GM10266 (cell line): ENCODE measurements at regions not wholly inside any gene's neighbourhood (a gene's known extent, or its start where the extent isn't known, plus 50 kb on each side); places are given as distances from the start of the nearest gene placed in this dataset.

ENCODE experiments used
- DNase-seq: peaks from one replicate; pipeline ENCODE4 v3.0.0; 2012; ENCODE audit errors: extremely low spot score
- TF ChIP-seq, protein P1 (sequence below): IDR thresholded peaks from 2 replicates; pipeline ENCODE4 v1.5.1; 2012; ENCODE audit warnings: mild to moderate bottlenecking, low read depth; ENCODE audit not compliant: control insufficient read depth, insufficient read depth; ENCODE audit errors: missing control alignments

DNA sequence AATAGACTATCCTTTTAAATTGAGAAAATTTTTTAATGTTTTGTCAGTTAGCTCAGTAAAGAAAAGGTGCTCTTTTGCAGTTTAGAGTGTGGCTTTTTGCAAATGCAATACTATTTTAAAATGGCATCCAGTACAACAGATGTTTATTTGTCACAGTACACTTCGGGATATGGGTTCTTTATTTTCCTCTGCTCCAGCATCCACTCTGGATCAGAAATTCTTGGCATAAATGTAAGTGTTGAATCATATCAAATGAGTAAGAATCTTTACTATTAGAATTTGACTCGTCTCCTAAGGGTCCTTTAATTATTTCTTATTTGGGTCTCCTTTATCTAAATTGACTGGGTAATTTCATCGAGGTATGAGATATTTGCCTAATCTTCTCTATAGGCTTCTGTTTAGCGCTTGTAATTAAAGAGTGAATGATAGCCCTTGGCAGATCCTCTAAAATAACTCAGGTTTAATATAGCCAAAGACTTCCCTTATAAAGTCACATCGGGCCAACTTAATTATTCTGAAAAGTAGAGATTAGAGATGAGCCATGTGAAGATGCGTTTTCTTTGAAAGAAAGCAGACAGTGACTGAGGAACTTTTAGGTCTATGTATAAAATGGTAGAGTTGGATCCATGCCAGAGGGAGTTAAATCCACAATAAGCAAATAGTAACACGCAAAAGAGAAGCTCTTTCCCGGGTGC is 132.7 kb downstream of the CASP12 start:
- TF ChIP-seq, protein P1, sequence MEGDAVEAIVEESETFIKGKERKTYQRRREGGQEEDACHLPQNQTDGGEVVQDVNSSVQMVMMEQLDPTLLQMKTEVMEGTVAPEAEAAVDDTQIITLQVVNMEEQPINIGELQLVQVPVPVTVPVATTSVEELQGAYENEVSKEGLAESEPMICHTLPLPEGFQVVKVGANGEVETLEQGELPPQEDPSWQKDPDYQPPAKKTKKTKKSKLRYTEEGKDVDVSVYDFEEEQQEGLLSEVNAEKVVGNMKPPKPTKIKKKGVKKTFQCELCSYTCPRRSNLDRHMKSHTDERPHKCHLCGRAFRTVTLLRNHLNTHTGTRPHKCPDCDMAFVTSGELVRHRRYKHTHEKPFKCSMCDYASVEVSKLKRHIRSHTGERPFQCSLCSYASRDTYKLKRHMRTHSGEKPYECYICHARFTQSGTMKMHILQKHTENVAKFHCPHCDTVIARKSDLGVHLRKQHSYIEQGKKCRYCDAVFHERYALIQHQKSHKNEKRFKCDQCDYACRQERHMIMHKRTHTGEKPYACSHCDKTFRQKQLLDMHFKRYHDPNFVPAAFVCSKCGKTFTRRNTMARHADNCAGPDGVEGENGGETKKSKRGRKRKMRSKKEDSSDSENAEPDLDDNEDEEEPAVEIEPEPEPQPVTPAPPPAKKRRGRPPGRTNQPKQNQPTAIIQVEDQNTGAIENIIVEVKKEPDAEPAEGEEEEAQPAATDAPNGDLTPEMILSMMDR, result no peak
- DNase-seq, result no peak

DNA sequence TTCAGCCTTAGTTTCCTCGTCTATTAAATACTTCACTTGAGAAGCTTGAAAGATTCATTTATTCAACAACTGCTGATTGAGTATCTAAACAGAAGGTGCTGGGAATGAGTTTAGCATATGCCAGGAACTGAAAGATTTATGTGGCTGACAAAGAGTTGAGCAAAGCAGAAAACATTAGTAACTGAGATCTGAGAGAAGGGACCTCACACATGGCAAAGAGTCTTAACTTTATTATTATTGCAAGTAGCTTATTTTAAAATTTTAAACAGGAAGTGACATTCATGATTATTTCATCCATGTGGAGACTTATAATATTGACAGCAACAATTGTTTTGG is 133.6 kb downstream of the CASP12 start:
- DNase-seq, result no peak
- TF ChIP-seq, protein P1, result no peak

DNA sequence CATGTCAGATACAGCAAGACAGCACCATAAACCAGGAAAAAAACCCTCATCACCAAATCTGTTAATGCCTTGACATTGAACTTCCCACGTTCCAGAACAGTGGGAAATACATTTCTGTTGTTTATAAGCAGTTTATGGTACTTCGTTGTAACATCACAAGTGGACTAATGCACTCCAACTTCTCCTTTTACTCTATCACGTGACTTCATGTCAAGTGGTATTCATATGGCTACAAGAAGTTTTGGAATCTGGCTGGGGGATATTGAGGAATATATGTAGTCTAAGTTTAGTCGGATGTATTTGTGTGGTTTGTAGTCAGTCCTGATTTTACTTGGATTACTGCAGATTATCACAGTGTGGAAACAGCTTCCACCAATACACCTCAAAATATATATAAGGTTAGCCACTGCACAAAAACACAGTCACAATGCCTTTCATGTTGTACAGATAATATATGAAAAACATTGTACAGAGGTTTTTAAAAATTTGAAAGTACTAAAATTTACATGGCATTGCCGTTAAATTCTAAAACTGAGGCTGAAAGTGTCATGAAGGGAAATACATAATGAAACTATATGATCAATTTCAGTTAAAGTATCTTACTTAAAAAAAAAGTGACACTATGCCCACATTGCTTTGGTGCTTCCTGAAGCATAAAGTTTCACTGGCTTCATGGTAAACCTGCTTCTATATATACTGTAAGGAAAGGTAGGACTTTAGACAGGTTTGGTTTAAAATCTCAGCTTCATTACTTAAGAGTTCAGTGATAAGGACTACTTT is 134.1 kb downstream of the CASP12 start:
- TF ChIP-seq, protein P1, result no peak
- DNase-seq, result no peak

DNA sequence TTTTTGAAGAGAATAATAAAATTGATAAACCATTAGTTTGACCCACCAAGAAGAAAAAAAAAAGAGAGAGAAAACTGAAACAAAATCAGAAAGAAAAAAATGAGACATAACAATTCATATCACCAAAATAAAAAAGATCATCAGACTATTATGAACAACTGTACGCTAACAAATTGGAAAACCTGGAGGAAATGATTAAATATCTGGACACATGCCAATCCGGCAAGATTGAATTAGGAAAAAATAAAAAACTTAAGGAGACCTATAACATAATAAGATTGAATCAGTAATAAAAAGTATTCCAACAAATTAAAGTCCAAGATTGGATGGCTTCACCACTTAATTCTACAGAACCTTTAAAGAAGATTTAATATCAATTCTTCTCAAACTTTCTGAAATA is 136.7 kb downstream of the CASP12 start:
- TF ChIP-seq, protein P1, result no peak
- DNase-seq, result no peak

DNA sequence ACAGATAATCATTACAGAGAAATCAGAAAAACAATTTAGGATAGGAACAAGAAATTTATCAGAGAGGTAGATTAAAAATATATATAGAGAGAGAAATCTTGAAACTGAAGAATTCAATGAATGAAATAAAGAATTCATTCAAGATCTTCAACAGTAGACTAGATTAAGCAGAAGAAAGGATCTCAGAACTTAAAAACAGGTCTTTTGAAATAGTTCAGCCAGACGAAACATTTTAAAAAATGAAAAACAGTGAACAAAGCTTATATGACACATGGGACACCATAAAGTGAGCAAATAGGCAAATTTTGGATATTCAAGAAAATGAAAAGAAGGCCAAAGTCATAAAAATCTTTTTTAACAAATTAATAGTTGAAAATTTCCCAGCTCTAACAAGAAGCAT is 138.8 kb downstream of the CASP12 start:
- no peak for DNase-seq
- TF ChIP-seq, protein P1, result no peak

DNA sequence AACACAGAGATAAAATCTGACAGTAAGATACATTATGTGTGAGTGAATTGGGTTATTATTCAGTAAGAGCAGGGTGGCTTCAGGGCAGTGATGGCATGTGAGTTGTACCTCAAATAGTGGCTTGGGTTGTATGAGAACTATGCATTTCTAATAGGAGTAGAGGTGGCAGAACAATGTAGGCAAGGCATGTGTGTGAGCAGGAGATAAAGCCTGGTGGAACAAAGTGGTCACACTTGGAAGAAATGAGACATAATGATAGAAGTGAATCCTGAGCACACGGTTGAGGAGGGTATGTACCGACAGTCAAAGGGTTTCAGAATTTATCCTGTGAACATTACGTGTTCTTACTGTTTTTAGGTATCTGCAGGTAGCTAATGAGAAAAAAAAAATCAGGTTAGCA is 159.3 kb downstream of the CASP12 start:
- DNase-seq, result no peak
- TF ChIP-seq, protein P1, result no peak

DNA sequence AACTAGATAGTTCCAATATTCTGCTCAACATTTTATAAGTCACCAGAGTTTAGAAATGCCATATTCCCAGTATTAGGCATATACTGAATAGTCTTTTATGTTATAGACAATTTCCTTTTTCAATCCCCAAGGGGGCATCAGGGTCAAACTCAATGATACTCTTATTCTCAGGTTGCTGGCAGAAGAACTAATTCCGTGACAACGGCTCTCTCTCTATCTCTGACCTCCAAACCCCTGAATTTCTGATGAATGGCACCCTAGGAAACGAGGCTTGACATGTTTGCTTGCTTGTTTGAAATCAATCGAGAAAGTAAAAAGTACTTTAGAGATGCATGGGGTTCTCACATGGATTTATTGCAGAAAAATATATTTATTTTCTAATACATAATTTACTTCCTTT is 160.1 kb downstream of the CASP12 start:
- TF ChIP-seq, protein P1, result no peak
- no peak for DNase-seq
